Sigmoid colon (tissue), 6 donors: ENCODE measurements at regions not wholly inside any gene's neighbourhood (a gene's known extent, or its start where the extent isn't known, plus 50 kb on each side); places are given as distances from the start of the nearest gene placed in this dataset.

ENCODE experiments used
- DNase-seq: peaks from one replicate; pipeline ENCODE4 v3.0.0-alpha.2; 2019
- H3K27ac ChIP-seq, 4 donors: fragments of 200-600 bp; sonication (generic); one replicate each; pipeline ENCODE4 v1.5.1; 2016 to 2019; ENCODE audit warnings: mild to moderate bottlenecking in 1 of 4
- H3K27me3 ChIP-seq, 3 donors: fragments of 200-600 bp; sonication (generic); one replicate each; pipeline ENCODE4 v1.5.1; 2019; ENCODE audit warnings: mild to moderate bottlenecking in 1 of 3
- H3K36me3 ChIP-seq, 4 donors: fragments of 200-600 bp; sonication (generic); one replicate each; pipeline ENCODE4 v1.5.1; 2016 to 2019
- H3K4me1 ChIP-seq, 4 donors: fragments of 200-600 bp; sonication (generic); one replicate each; pipeline ENCODE4 v1.5.1; 2017 to 2019
- H3K4me3 ChIP-seq, 4 donors: fragments of 200-600 bp; sonication (generic); one replicate each; pipeline ENCODE4 v1.5.1; 2017 to 2019; ENCODE audit warnings: mild to moderate bottlenecking in 2 of 4, moderate library complexity in 1 of 4
- H3K9me3 ChIP-seq, 4 donors: fragments of 200-600 bp in 3 of 4; sonication (generic) in 3 of 4; one replicate each; pipeline versions ENCODE4 v1.5.1 to v1.6.1; 2013 to 2019
- CTCF ChIP-seq, 4 experiments: fragments of 450-650 bp in 3 of 4; fragments of 200-600 bp in 1 of 4; IDR thresholded peaks; one replicate each; pipeline ENCODE4 v1.5.1; 2016 to 2019; ENCODE audit warnings: antibody characterized with exemption in 4 of 4, mild to moderate bottlenecking in 3 of 4, moderate library complexity in 2 of 4
- EP300 ChIP-seq, 4 donors: sonication (generic); formaldehyde crosslinking; IDR thresholded peaks; one replicate each; pipeline ENCODE4 v1.6.1; 2017; ENCODE audit warnings: antibody characterized with exemption in 4 of 4
- POLR2A ChIP-seq, 2 donors: fragments of 450-650 bp; IDR thresholded peaks; one replicate each; pipeline ENCODE4 v1.6.1; 2016; ENCODE audit warnings: antibody characterized with exemption in 2 of 2, mild to moderate bottlenecking in 2 of 2, moderate library complexity in 2 of 2
- POLR2AphosphoS5 ChIP-seq, 4 donors: sonication (generic); formaldehyde crosslinking; IDR thresholded peaks; one replicate each; pipeline ENCODE4 v1.6.1; 2017; ENCODE audit warnings: antibody characterized with exemption in 4 of 4
- WGBS, 2 donors: extraction: QIAGEN DNeasy Blood & Tissue Kit; methylation state at CpG; one replicate each; pipeline ENCODE4 v1.1.7; 2013; 5-methylcytosine and 5-hydroxymethylcytosine counted together
- intact Hi-C: fragments of 100-400 bp; cut with DNase I; formaldehyde crosslinking; loops from one replicate; pipeline ENCODE4 v1.15.1; 2023
- donor health status: healthy with polysubstance abuse.
- donor health status: healthy.

- WGBS, 2 donors, result 28 to 77% methylated on average over 2 of the region's 2 CpGs
- intact Hi-C loops, result no loop called here
These were observed 67.2 kb downstream of the BLTP1 start for GRCh38 chr4:122219356-122219755.

GRCh38 chr4:122221322-122221721 is 69.2 kb downstream of the BLTP1 start:
- no peak overlapping the region for H3K27ac ChIP-seq
- TF ChIP-seq EP300 (IDR thresholded peaks at IDR 0.05), result no peak
- TF ChIP-seq POLR2AphosphoS5 (IDR thresholded peaks at IDR 0.05), result no peak
- TF ChIP-seq CTCF (IDR thresholded peaks at IDR 0.05), result no peak
- no peak for TF ChIP-seq POLR2A (IDR thresholded peaks at IDR 0.05)
- no peaks in the 10 kb centered on the region for H3K27me3 ChIP-seq
- WGBS, 2 donors, result 68 to 72% methylated on average over 3 of the region's 3 CpGs
- DNase-seq, result no peak
- intact Hi-C loops, result no loop called here
- peaks cover 0 to 69% (median 4%) of the 10 kb centered on the region in 4 donors for H3K36me3 ChIP-seq
- H3K9me3 ChIP-seq, result no peaks in the 10 kb centered on the region
- H3K4me3 ChIP-seq, result no peak overlapping the region
- no peaks in the 10 kb centered on the region for H3K4me1 ChIP-seq

More at GRCh38 chr4:122219356-122219755, 67.2 kb downstream of the BLTP1 start:
- no peaks in the 10 kb centered on the region for H3K27me3 ChIP-seq
- H3K27ac ChIP-seq, result no peak overlapping the region
- no peaks in the 10 kb centered on the region for H3K4me1 ChIP-seq
- H3K9me3 ChIP-seq, result no peaks in the 10 kb centered on the region
- H3K36me3 ChIP-seq, result peaks cover 0 to 57% (median 4%) of the 10 kb centered on the region in 4 donors
- TF ChIP-seq EP300 (IDR thresholded peaks at IDR 0.05), result no peak
- no peak for TF ChIP-seq CTCF (IDR thresholded peaks at IDR 0.05)
- no peak for TF ChIP-seq POLR2A (IDR thresholded peaks at IDR 0.05)
- TF ChIP-seq POLR2AphosphoS5 (IDR thresholded peaks at IDR 0.05), result no peak
- DNase-seq, result no peak
- H3K4me3 ChIP-seq, result no peak overlapping the region

GRCh38 chr4:122224348-122224747 is 72.2 kb downstream of the BLTP1 start:
- H3K4me3 ChIP-seq, result no peak overlapping the region
- WGBS, 2 donors, result 81 to 86% methylated on average over 4 of the region's 4 CpGs
- H3K9me3 ChIP-seq, result no peaks in the 10 kb centered on the region
- intact Hi-C loops, result no loop called here
- H3K27ac ChIP-seq, result no peak overlapping the region
- no peaks in the 10 kb centered on the region for H3K4me1 ChIP-seq
- TF ChIP-seq POLR2A (IDR thresholded peaks at IDR 0.05), result no peak
- no peak for TF ChIP-seq EP300 (IDR thresholded peaks at IDR 0.05)
- TF ChIP-seq POLR2AphosphoS5 (IDR thresholded peaks at IDR 0.05), result no peak
- TF ChIP-seq CTCF (IDR thresholded peaks at IDR 0.05), result no peak
- no peak for DNase-seq
- no peaks in the 10 kb centered on the region for H3K27me3 ChIP-seq
- peaks cover 0 to 84% (median 5%) of the 10 kb centered on the region in 4 donors for H3K36me3 ChIP-seq

GRCh38 chr4:122227202-122227601 is 75.1 kb downstream of the BLTP1 start:
- H3K27ac ChIP-seq, result no peak overlapping the region
- no peaks in the 10 kb centered on the region for H3K4me1 ChIP-seq
- H3K4me3 ChIP-seq, result no peak overlapping the region
- no peak for DNase-seq
- H3K36me3 ChIP-seq, result peaks cover 0 to 77% (median 9%) of the 10 kb centered on the region in 4 donors
- WGBS, 2 donors, result 95% methylated on average over 2 of the region's 2 CpGs
- TF ChIP-seq CTCF (IDR thresholded peaks at IDR 0.05), result no peak
- H3K9me3 ChIP-seq, result no peaks in the 10 kb centered on the region
- no peaks in the 10 kb centered on the region for H3K27me3 ChIP-seq
- intact Hi-C loops, result no loop called here

- intact Hi-C loops, result no loop called here
- DNase-seq, result no peak
- no peaks in the 10 kb centered on the region for H3K4me1 ChIP-seq
- no peak overlapping the region for H3K4me3 ChIP-seq
- H3K36me3 ChIP-seq, result peaks cover 0 to 65% (median 9%) of the 10 kb centered on the region in 4 donors
- TF ChIP-seq POLR2A (IDR thresholded peaks at IDR 0.05) (no peak), EP300 (IDR thresholded peaks at IDR 0.05) (no peak), POLR2AphosphoS5 (IDR thresholded peaks at IDR 0.05) (no peak), CTCF (IDR thresholded peaks at IDR 0.05) (no peak)
- H3K27ac ChIP-seq, result no peak overlapping the region
- no peaks in the 10 kb centered on the region for H3K27me3 ChIP-seq
- H3K9me3 ChIP-seq, result no peaks in the 10 kb centered on the region
- WGBS, 2 donors, result 37 to 75% methylated on average over 3 of the region's 3 CpGs
These were observed 77.7 kb downstream of the BLTP1 start for GRCh38 chr4:122229857-122230256.
